GM19372 (cell line): ENCODE measurements at regions not wholly inside any gene's neighbourhood (a gene's known extent, or its start where the extent isn't known, plus 50 kb on each side); places are given as distances from the start of the nearest gene placed in this dataset.
"Not testable (repeated sequence)": the region's sequence is repeated elsewhere in the genome, so short reads cannot be mapped to it uniquely, and the experiment has no call there.

Experiments
- ATAC-seq: cut with Tn5 transposase; IDR thresholded peaks from one replicate; pipeline ENCODE4 v1.9.1; 2021; ENCODE audit warnings: mild to moderate bottlenecking, low read depth, moderate library complexity; ENCODE audit not compliant: unreplicated experiment

- ATAC-seq: no peak
Observed at GRCh38 chr2:196513796-196514526, 125.6 kb upstream of the CCDC150 start.

GRCh38 chr2:196514641-196515040 is 124.9 kb upstream of the CCDC150 start:
- ATAC-seq: no peak

GRCh38 chr2:196515051-196515450 is 124.5 kb upstream of the CCDC150 start:
- ATAC-seq: no peak

- no peak for ATAC-seq
Observed at GRCh38 chr2:196515608-196516007, 123.9 kb upstream of the CCDC150 start.

GRCh38 chr2:196516564-196516963 is 123.0 kb upstream of the CCDC150 start:
- ATAC-seq: no peak

- no peak for ATAC-seq
Observed at GRCh38 chr2:196520605-196521004, 118.9 kb upstream of the CCDC150 start.

GRCh38 chr2:196526981-196527725 is 112.4 kb upstream of the CCDC150 start:
- not testable (repeated sequence) for ATAC-seq

- no peak for ATAC-seq
Observed at GRCh38 chr2:196528486-196529223, 110.9 kb upstream of the CCDC150 start.

- ATAC-seq: no peak
Observed at GRCh38 chr2:196530910-196531309, 108.6 kb upstream of the CCDC150 start.

- no peak for ATAC-seq
Observed at GRCh38 chr2:196533772-196534397, 105.6 kb upstream of the CCDC150 start.

- ATAC-seq: no peak
Observed at GRCh38 chr2:196534495-196534894, 105.0 kb upstream of the CCDC150 start.

GRCh38 chr2:196535061-196535460 is 104.5 kb upstream of the CCDC150 start:
- no peak for ATAC-seq

GRCh38 chr2:196535742-196536141 is 103.8 kb upstream of the CCDC150 start:
- no peak for ATAC-seq

GRCh38 chr2:196537311-196537710 is 102.2 kb upstream of the CCDC150 start:
- no peak for ATAC-seq

GRCh38 chr2:196538189-196538588 is 101.3 kb upstream of the CCDC150 start:
- ATAC-seq: no peak

- no peak for ATAC-seq
Observed at GRCh38 chr2:196538646-196539045, 100.9 kb upstream of the CCDC150 start.

- no peak for ATAC-seq
Observed at GRCh38 chr2:196544906-196545433, 94.5 kb upstream of the CCDC150 start.

GRCh38 chr2:196546151-196546919 is 93.2 kb upstream of the CCDC150 start:
- no peak for ATAC-seq

- ATAC-seq: no peak
Observed at GRCh38 chr2:196549052-196549451, 90.5 kb upstream of the CCDC150 start.

GRCh38 chr2:196551014-196551413 is 88.5 kb upstream of the CCDC150 start:
- ATAC-seq: no peak
